ENCODE measurements at regions not wholly inside any gene's neighbourhood (a gene's known extent, or its start where the extent isn't known, plus 50 kb on each side); places are given as distances from the start of the nearest gene placed in this dataset.

GRCh38 chr10:78330884-78331283 is 297.2 kb downstream of the RPS24 start:
- Histone ChIP-seq H3K4me1 (ENCODE audit: insufficient read depth, insufficient read length) (peaks cover 5% of the 10 kb centered on the region), H3K27me3 (ENCODE audit: insufficient read depth, insufficient read length) (no peaks in the 10 kb centered on the region), H3K9me3 (ENCODE audit: insufficient read depth, low read length) (peaks cover 17% of the 10 kb centered on the region), H3K4me3 (ENCODE audit: insufficient read length, low read depth) (no peak overlapping the region), H3K36me3 (ENCODE audit: insufficient read depth, insufficient read length, low read length) (no peaks in the 10 kb centered on the region), H3K9ac (ENCODE audit: insufficient read length, low read depth) (no peak overlapping the region)
- TF ChIP-seq YY1 (IDR thresholded peaks at IDR 0.05; ENCODE audit: insufficient read depth, insufficient read length) (no peak), SUZ12 (IDR thresholded peaks at IDR 0.05; ENCODE audit: extremely low read depth, insufficient read depth, insufficient read length) (no peak), ZNF274 (IDR thresholded peaks at IDR 0.05; ENCODE audit: low read depth, low read length) (no peak)
- no peak for DNase-seq (ENCODE audit: low read depth, low spot score)

- H3K4me3 ChIP-seq (ENCODE audit: insufficient read length, low read depth), result no peak overlapping the region
- peaks cover 5% of the 10 kb centered on the region for H3K4me1 ChIP-seq (ENCODE audit: insufficient read depth, insufficient read length)
- peaks cover 12% of the 10 kb centered on the region for H3K9me3 ChIP-seq (ENCODE audit: insufficient read depth, low read length)
- H3K27me3 ChIP-seq (ENCODE audit: insufficient read depth, insufficient read length), result no peaks in the 10 kb centered on the region
- no peak for DNase-seq (ENCODE audit: low read depth, low spot score)
- no peak for TF ChIP-seq ZNF274 (IDR thresholded peaks at IDR 0.05; ENCODE audit: low read depth, low read length)
- TF ChIP-seq YY1 (IDR thresholded peaks at IDR 0.05; ENCODE audit: insufficient read depth, insufficient read length), result no peak
- TF ChIP-seq SUZ12 (IDR thresholded peaks at IDR 0.05; ENCODE audit: extremely low read depth, insufficient read depth, insufficient read length), result no peak
- H3K9ac ChIP-seq (ENCODE audit: insufficient read length, low read depth), result no peak overlapping the region
- no peaks in the 10 kb centered on the region for H3K36me3 ChIP-seq (ENCODE audit: insufficient read depth, insufficient read length, low read length)
Observed at GRCh38 chr10:78331391-78331922, 297.8 kb downstream of the RPS24 start.

DNA sequence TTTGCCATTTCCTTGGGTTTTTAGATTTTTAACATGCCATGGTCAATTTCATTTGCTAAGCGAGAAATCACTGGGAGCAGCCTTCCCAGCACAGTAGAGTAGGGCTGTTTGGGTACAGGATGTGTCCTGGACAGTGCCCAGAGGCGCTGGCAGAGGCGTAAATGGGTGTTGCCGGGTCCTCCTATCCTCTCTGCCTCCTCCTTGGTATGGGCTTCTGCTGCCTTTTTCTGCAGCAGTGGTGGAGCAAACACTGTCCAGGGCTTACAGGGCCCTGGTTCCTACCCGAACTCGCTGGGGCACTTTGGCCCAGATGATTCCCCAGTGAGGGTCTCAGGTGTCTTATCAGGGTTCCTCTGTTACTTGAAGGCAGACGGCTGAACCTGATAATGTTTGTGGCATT is 298.3 kb downstream of the RPS24 start:
- no peak for TF ChIP-seq SUZ12 (IDR thresholded peaks at IDR 0.05; ENCODE audit: extremely low read depth, insufficient read depth, insufficient read length)
- no peak for TF ChIP-seq YY1 (IDR thresholded peaks at IDR 0.05; ENCODE audit: insufficient read depth, insufficient read length)
- no peak for TF ChIP-seq ZNF274 (IDR thresholded peaks at IDR 0.05; ENCODE audit: low read depth, low read length)
- H3K9ac ChIP-seq (ENCODE audit: insufficient read length, low read depth), result no peak overlapping the region
- no peaks in the 10 kb centered on the region for H3K27me3 ChIP-seq (ENCODE audit: insufficient read depth, insufficient read length)
- DNase-seq (ENCODE audit: low read depth, low spot score), result no peak
- peaks cover 5% of the 10 kb centered on the region for H3K4me1 ChIP-seq (ENCODE audit: insufficient read depth, insufficient read length)
- peaks cover 8% of the 10 kb centered on the region; the same call in 1 of the 2 replicates for H3K9me3 ChIP-seq (ENCODE audit: insufficient read depth, low read length)
- no peak overlapping the region for H3K4me3 ChIP-seq (ENCODE audit: insufficient read length, low read depth)
- H3K36me3 ChIP-seq (ENCODE audit: insufficient read depth, insufficient read length, low read length), result no peaks in the 10 kb centered on the region

DNA sequence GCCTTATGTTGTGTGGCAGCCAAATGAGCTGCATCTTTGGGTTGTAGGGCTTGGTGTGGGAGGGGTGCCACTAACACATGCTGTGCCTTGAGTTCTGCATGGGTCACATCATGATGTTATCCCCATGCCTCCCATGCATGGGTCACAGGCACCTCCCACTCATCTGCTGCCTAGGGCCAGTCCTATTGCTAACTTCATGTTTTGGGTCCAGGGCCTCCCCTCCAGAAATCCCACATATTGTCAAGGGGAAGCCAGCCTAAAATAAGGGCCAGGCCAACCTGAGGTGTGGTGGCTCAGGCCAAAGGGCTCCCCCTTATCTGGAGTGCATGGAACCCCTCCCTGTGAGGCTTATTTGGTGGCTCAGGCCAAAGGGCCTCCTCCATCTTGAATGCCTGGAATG is 299.0 kb downstream of the RPS24 start:
- DNase-seq (ENCODE audit: low read depth, low spot score), result no peak
- H3K4me3 ChIP-seq (ENCODE audit: insufficient read length, low read depth), result no peak overlapping the region
- H3K9me3 ChIP-seq (ENCODE audit: insufficient read depth, low read length), result peaks cover 10% of the 10 kb centered on the region; the same call in 1 of the 2 replicates
- peaks cover 5% of the 10 kb centered on the region for H3K4me1 ChIP-seq (ENCODE audit: insufficient read depth, insufficient read length)
- H3K9ac ChIP-seq (ENCODE audit: insufficient read length, low read depth), result no peak overlapping the region
- TF ChIP-seq YY1 (IDR thresholded peaks at IDR 0.05; ENCODE audit: insufficient read depth, insufficient read length) (no peak), SUZ12 (IDR thresholded peaks at IDR 0.05; ENCODE audit: extremely low read depth, insufficient read depth, insufficient read length) (no peak), ZNF274 (IDR thresholded peaks at IDR 0.05; ENCODE audit: low read depth, low read length) (no peak)
- H3K36me3 ChIP-seq (ENCODE audit: insufficient read depth, insufficient read length, low read length), result no peaks in the 10 kb centered on the region
- H3K27me3 ChIP-seq (ENCODE audit: insufficient read depth, insufficient read length), result no peaks in the 10 kb centered on the region

DNA sequence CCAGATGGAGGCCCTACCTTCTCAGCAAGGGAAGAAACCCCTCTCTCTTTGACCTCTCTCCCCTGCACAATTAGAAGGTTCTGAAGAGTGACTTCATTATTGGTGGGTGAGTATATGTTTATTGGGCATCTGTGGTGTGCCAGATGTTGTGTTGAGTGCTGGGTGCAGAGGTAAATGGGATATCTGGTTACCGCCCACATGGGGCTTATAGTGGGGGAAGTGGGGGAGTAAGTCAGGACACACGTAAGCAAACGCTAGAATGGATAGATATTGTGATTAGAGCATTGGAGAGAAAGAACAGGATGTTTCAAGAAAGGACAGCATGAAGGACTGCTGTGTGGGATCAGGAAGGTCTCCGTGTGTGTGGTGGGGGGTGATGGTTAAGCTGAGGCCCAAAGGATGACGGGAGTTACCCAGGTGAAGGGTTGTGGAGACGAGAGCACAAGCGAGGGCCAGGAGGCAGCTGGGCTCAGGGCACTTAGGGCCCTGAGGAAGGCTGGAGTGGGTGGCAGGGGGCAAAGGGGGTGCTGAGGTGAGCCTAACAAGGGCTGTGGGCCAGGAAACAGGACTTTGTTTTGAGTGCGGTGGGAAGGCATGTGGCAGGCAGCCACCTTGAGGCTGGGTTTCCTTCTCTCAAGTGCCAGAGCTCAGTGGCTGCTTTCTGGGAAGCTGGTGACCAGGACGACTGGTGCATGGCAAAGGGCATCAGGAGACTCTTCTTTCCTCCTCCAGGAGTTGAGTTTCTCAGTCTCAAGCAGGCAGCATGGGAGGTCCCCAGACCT is 299.9 kb downstream of the RPS24 start:
- TF ChIP-seq SUZ12 (IDR thresholded peaks at IDR 0.05; ENCODE audit: extremely low read depth, insufficient read depth, insufficient read length) (no peak), ZNF274 (IDR thresholded peaks at IDR 0.05; ENCODE audit: low read depth, low read length) (no peak), YY1 (IDR thresholded peaks at IDR 0.05; ENCODE audit: insufficient read depth, insufficient read length) (no peak)

GRCh38 chr10:78335371-78335690 is 301.7 kb downstream of the RPS24 start:
- no peak overlapping the region for H3K9ac ChIP-seq (ENCODE audit: insufficient read length, low read depth)
- DNase-seq (ENCODE audit: low read depth, low spot score), result no peak
- H3K27me3 ChIP-seq (ENCODE audit: insufficient read depth, insufficient read length), result no peaks in the 10 kb centered on the region
- H3K4me3 ChIP-seq (ENCODE audit: insufficient read length, low read depth), result no peak overlapping the region
- peaks cover 4% of the 10 kb centered on the region for H3K4me1 ChIP-seq (ENCODE audit: insufficient read depth, insufficient read length)
- no peaks in the 10 kb centered on the region for H3K36me3 ChIP-seq (ENCODE audit: insufficient read depth, insufficient read length, low read length)
- TF ChIP-seq SUZ12 (IDR thresholded peaks at IDR 0.05; ENCODE audit: extremely low read depth, insufficient read depth, insufficient read length) (no peak), ZNF274 (IDR thresholded peaks at IDR 0.05; ENCODE audit: low read depth, low read length) (no peak), YY1 (IDR thresholded peaks at IDR 0.05; ENCODE audit: insufficient read depth, insufficient read length) (no peak)
- H3K9me3 ChIP-seq (ENCODE audit: insufficient read depth, low read length), result peaks cover 9% of the 10 kb centered on the region; the same call in 1 of the 2 replicates

More for the DNA sequence above, 299.9 kb downstream of the RPS24 start:
- no peaks in the 10 kb centered on the region for H3K27me3 ChIP-seq (ENCODE audit: insufficient read depth, insufficient read length)
- H3K9me3 ChIP-seq (ENCODE audit: insufficient read depth, low read length), result peaks cover 9% of the 10 kb centered on the region; the same call in 1 of the 2 replicates
- H3K9ac ChIP-seq (ENCODE audit: insufficient read length, low read depth), result no peak overlapping the region
- peaks cover 4% of the 10 kb centered on the region for H3K4me1 ChIP-seq (ENCODE audit: insufficient read depth, insufficient read length)
- no peak overlapping the region for H3K4me3 ChIP-seq (ENCODE audit: insufficient read length, low read depth)
- no peaks in the 10 kb centered on the region for H3K36me3 ChIP-seq (ENCODE audit: insufficient read depth, insufficient read length, low read length)
- no peak for DNase-seq (ENCODE audit: low read depth, low spot score)

- peaks cover 4% of the 10 kb centered on the region for H3K4me1 ChIP-seq (ENCODE audit: insufficient read depth, insufficient read length)
- H3K27me3 ChIP-seq (ENCODE audit: insufficient read depth, insufficient read length), result no peaks in the 10 kb centered on the region
- H3K9ac ChIP-seq (ENCODE audit: insufficient read length, low read depth), result no peak overlapping the region
- TF ChIP-seq YY1 (IDR thresholded peaks at IDR 0.05; ENCODE audit: insufficient read depth, insufficient read length), result no peak
- TF ChIP-seq ZNF274 (IDR thresholded peaks at IDR 0.05; ENCODE audit: low read depth, low read length), result no peak
- TF ChIP-seq SUZ12 (IDR thresholded peaks at IDR 0.05; ENCODE audit: extremely low read depth, insufficient read depth, insufficient read length), result no peak
- H3K4me3 ChIP-seq (ENCODE audit: insufficient read length, low read depth), result no peak overlapping the region
- H3K36me3 ChIP-seq (ENCODE audit: insufficient read depth, insufficient read length, low read length), result no peaks in the 10 kb centered on the region
- H3K9me3 ChIP-seq (ENCODE audit: insufficient read depth, low read length), result peaks cover 9% of the 10 kb centered on the region; the same call in 1 of the 2 replicates
- no peak for DNase-seq (ENCODE audit: low read depth, low spot score)
Observed at GRCh38 chr10:78335691-78336401, 302.2 kb downstream of the RPS24 start.
